Lung (tissue), 11 donors: ENCODE measurements at regions not wholly inside any gene's neighbourhood (a gene's known extent, or its start where the extent isn't known, plus 50 kb on each side); places are given as distances from the start of the nearest gene placed in this dataset.

ENCODE experiments used
- ATAC-seq: fragments of 200-7000 bp; cut with Tn5 transposase; one replicate; pipeline ENCODE4 v1.9.1; 2020; ENCODE audit warnings: moderate number of reproducible peaks; ENCODE audit not compliant: insufficient read depth, low FRiP score
- DNase-seq, 3 donors: peaks; one replicate each; pipeline ENCODE4 v3.0.0-alpha.2; 2013 to 2017
- H3K27ac ChIP-seq, 2 donors: one replicate each; pipeline ENCODE4 v1.5.1; 2013; ENCODE audit warnings: mild to moderate bottlenecking in 2 of 2, moderate library complexity in 2 of 2, control low read depth in 1 of 2, inconsistent platforms in 1 of 2, low read depth in 1 of 2, low read length in 1 of 2
- H3K27me3 ChIP-seq, 3 donors: one replicate each; pipeline ENCODE4 v1.5.1; 2013; ENCODE audit warnings: low read length in 2 of 3; ENCODE audit not compliant: control insufficient read depth in 3 of 3, insufficient read depth in 3 of 3
- H3K36me3 ChIP-seq, 4 donors: one replicate each; pipeline ENCODE4 v1.5.1; 2013; ENCODE audit warnings: low read length in 4 of 4, mild to moderate bottlenecking in 1 of 4, moderate library complexity in 1 of 4; ENCODE audit not compliant: control insufficient read depth in 4 of 4, insufficient read depth in 4 of 4
- H3K4me1 ChIP-seq, 5 donors: one replicate each; pipeline ENCODE4 v1.5.1; 2013; ENCODE audit warnings: low read length in 5 of 5, mild to moderate bottlenecking in 2 of 5, moderate library complexity in 1 of 5; ENCODE audit not compliant: control insufficient read depth in 5 of 5, insufficient read depth in 5 of 5
- H3K4me3 ChIP-seq: one replicate; pipeline ENCODE4 v1.5.1; 2013; ENCODE audit warnings: mild to moderate bottlenecking, control low read depth, moderate library complexity
- H3K9ac ChIP-seq, 2 donors: one replicate each; pipeline ENCODE4 v1.5.1; 2013; ENCODE audit warnings: low read length in 2 of 2, control low read depth in 1 of 2; ENCODE audit not compliant: insufficient read depth in 1 of 2
- H3K9me3 ChIP-seq, 4 donors: one replicate each; pipeline ENCODE4 v1.5.1; 2013; ENCODE audit warnings: low read length in 3 of 4, mild to moderate bottlenecking in 1 of 4, moderate library complexity in 1 of 4; ENCODE audit not compliant: control insufficient read depth in 4 of 4, insufficient read depth in 3 of 4
- CTCF ChIP-seq: IDR thresholded peaks from 2 replicates; pipeline ENCODE4 v1.5.1; 2012; ENCODE audit warnings: mild to moderate bottlenecking; ENCODE audit errors: control extremely low read depth, extremely low read depth
- WGBS, 2 donors: extraction: QIAGEN DNeasy Blood & Tissue Kit; methylation state at CpG; one replicate each; pipeline ENCODE4 v1.1.7; 2013; 5-methylcytosine and 5-hydroxymethylcytosine counted together
- donor health status: control.
- donor health status: control.
- donor health status: Bipolar disorder and iron deficiency.
- donor health status: healthy.
- donor health status: DM: yes; HTN: yes; CAD: no.

DNA sequence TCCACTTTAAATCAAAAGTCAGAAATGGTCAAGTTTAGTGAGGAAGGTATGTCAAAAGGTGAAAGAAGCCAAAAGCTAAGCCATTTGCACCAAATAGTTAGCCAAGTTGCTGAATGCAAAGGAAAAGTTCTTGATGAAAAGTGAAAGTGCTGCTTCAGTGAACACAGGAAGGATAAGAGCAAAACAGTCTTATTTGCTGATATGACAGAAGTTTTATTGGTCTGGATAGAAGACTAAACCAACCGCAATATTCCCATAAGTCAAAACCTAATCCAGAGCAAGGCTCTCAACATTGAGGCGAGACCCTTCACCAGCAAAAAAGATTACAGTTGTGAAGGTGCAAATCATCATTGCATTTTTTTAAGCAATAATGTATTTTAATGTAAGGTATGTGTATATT, 496.5 kb upstream of the LRATD1 start:
- no peak for TF ChIP-seq CTCF
- ATAC-seq (no peak), DNase-seq (no peak)
- no peak overlapping the region for H3K4me3 ChIP-seq
- 86 to 91% methylated on average over 2 of the region's 2 CpGs for WGBS, 2 donors
- no peaks in the 10 kb centered on the region for H3K27me3 ChIP-seq
- no peaks in the 10 kb centered on the region for H3K36me3 ChIP-seq
- no peak overlapping the region for H3K27ac ChIP-seq
- no peaks in the 10 kb centered on the region for H3K4me1 ChIP-seq
- H3K9me3 ChIP-seq, result peaks cover 0 to 2% (median 0%) of the 10 kb centered on the region in 4 donors
- no peak overlapping the region for H3K9ac ChIP-seq

DNA sequence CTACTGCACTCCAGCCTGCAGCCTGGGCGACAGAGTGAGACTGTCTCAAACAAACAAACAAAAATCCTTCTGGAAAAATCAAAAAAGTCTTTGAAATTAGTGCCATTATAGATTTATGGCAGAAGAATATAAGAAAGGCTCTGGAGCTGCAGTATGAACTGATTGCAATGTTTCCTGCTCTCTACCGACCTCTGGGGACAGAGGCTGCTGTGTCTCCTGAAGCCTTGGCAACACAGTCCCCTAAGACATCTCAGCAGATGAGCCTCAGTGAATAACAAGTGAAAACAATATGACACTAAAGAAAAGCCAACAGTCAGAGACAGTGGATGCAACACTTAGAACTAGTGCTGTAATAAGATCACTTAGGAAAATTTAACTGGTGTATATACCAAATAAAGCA, 494.9 kb upstream of the LRATD1 start:
- no peak for ATAC-seq
- Histone ChIP-seq H3K9ac (no peak overlapping the region), H3K4me1 (no peaks in the 10 kb centered on the region), H3K27me3 (no peaks in the 10 kb centered on the region), H3K27ac (no peak overlapping the region), H3K36me3 (no peaks in the 10 kb centered on the region), H3K4me3 (no peak overlapping the region), H3K9me3 (peaks cover 0 to 2% (median 0%) of the 10 kb centered on the region in 4 donors)
- WGBS, 2 donors, result 50 to 55% methylated on average over 2 of the region's 2 CpGs
- peak in 2 of 3 donors; percentile 25 to 32 for DNase-seq
- TF ChIP-seq CTCF, result no peak

DNA sequence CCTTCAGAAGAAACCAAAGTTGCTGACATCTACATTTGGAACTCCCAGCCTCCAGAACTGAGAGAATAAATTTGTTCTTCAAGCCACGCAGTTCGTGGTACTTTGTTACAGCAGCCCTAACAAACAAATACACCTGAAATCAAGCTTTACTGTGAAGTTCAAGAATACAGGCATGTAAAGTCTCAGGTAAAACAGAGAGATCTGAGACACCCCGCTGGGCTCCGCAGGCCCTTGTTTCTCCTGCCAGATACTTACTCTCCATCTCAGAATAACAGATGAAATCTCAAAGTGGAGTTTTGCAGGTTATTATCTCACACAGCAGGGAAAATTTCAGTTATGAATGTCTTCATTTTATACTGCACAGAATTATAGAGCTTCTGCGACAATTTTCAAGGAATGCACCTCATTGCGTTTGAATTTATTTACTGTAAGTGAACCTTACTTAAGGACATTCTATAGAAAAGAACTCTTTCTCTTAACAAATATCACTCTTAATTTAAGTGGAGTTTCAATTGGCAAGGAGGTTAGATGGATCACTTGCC, 492.4 kb upstream of the LRATD1 start:
- 73 to 79% methylated on average over 6 of the region's 6 CpGs for WGBS, 2 donors
- Histone ChIP-seq H3K9me3 (no peaks in the 10 kb centered on the region), H3K9ac (no peak overlapping the region), H3K4me3 (no peak overlapping the region), H3K27ac (no peak overlapping the region), H3K4me1 (no peaks in the 10 kb centered on the region), H3K36me3 (no peaks in the 10 kb centered on the region), H3K27me3 (no peaks in the 10 kb centered on the region)
- no peak for TF ChIP-seq CTCF
- ATAC-seq, result no peak
- no peak for DNase-seq

DNA sequence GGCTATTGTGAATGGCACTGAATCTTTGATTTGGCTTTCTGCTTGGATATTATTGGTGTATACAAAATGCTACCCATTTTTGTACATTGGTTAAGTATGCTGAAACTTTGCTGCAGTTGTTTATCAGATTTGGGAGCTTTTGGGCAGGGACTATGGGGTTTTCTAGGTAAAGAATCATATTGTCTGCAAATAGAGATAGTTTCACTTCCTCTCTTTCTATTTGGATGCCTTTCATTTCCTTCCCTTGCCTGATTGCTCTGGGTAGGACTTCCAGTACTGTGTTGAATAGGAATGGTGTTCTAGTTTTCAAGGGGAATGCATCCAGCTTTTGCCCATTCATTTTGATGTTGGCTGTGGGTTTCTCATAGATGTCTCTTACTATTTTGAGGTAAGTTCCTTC, 489.1 kb upstream of the LRATD1 start:
- Histone ChIP-seq H3K27me3 (no peaks in the 10 kb centered on the region), H3K4me1 (peaks cover 0 to 2% (median 0%) of the 10 kb centered on the region in 5 donors), H3K9ac (no peak overlapping the region), H3K27ac (no peak overlapping the region), H3K9me3 (no peaks in the 10 kb centered on the region), H3K4me3 (no peak overlapping the region), H3K36me3 (no peaks in the 10 kb centered on the region)
- TF ChIP-seq CTCF, result no peak
- no peak for DNase-seq
- no peak for ATAC-seq
